Common myeloid progenitor, CD34-positive (primary cell): ENCODE measurements at regions not wholly inside any gene's neighbourhood (a gene's known extent, or its start where the extent isn't known, plus 50 kb on each side); places are given as distances from the start of the nearest gene placed in this dataset.

Source experiments
- CTCF ChIA-PET: fragments of 350-600 bp; sonication (Branson Sonifier 250); formaldehyde crosslinking; loops from one replicate; lab custom pipeline; 2021; ENCODE audit warnings: antibody characterized with exemption; lab: Charles Lee
- POLR2A ChIA-PET: fragments of 350-600 bp; sonication (Branson Sonifier 250); formaldehyde crosslinking; loops from one replicate; lab custom pipeline; 2021; ENCODE audit warnings: antibody characterized with exemption; lab: Charles Lee
- DNase-seq, 3 donors: peaks; one replicate each; pipeline versions ENCODE4 v3.0.0 to v3.0.0-alpha.2; 2013
- H3K27ac ChIP-seq, 2 experiments: 1 replicate in 1 of 2; 2 replicates in 1 of 2; pipeline ENCODE4 v1.7.0; 2013; ENCODE audit warnings: inconsistent platforms in 2 of 2, low read length in 2 of 2, mild to moderate bottlenecking in 2 of 2, low read depth in 1 of 2, moderate library complexity in 1 of 2; ENCODE audit not compliant: severe bottlenecking in 2 of 2, insufficient read depth in 1 of 2, poor library complexity in 1 of 2
- H3K27me3 ChIP-seq, 5 experiments: replicated peaks in 2 of 5; 1 replicate in 3 of 5; 2 replicates in 2 of 5; pipeline versions ENCODE4 v1.6.1 to v1.7.0; 2013; ENCODE audit warnings: low read length in 4 of 5, mild to moderate bottlenecking in 2 of 5, moderate library complexity in 2 of 5, inconsistent platforms in 1 of 5; ENCODE audit not compliant: insufficient read depth in 5 of 5, control insufficient read depth in 4 of 5
- H3K36me3 ChIP-seq, 4 experiments: 1 replicate in 2 of 4; 2 replicates in 2 of 4; pipeline versions ENCODE4 v1.6.1 to v1.7.0; 2013; ENCODE audit warnings: low read length in 3 of 4, control low read depth in 1 of 4, mild to moderate bottlenecking in 1 of 4; ENCODE audit not compliant: control insufficient read depth in 4 of 4, insufficient read depth in 4 of 4
- H3K4me1 ChIP-seq, 4 experiments: 1 replicate in 3 of 4; 2 replicates in 1 of 4; pipeline versions ENCODE4 v1.6.1 to v1.7.1; 2013; ENCODE audit warnings: low read length in 3 of 4, mild to moderate bottlenecking in 3 of 4, control low read depth in 1 of 4, inconsistent platforms in 1 of 4, moderate library complexity in 1 of 4; ENCODE audit not compliant: control insufficient read depth in 4 of 4, insufficient read depth in 4 of 4; ENCODE audit errors: control extremely low read depth in 1 of 4
- H3K4me3 ChIP-seq, 7 experiments: 1 replicate in 4 of 7; 2 replicates in 3 of 7; pipeline versions ENCODE4 v1.5.1 to v1.7.0; 2013; ENCODE audit warnings: mild to moderate bottlenecking in 7 of 7, low read length in 6 of 7, moderate library complexity in 6 of 7, inconsistent platforms in 2 of 7, low read depth in 2 of 7, control low read depth in 1 of 7; ENCODE audit not compliant: insufficient read depth in 4 of 7, control insufficient read depth in 1 of 7; ENCODE audit errors: extremely low read depth in 1 of 7
- H3K9me3 ChIP-seq, 5 experiments: 1 replicate in 4 of 5; 2 replicates in 1 of 5; pipeline versions ENCODE4 v1.6.1 to v1.7.1; 2013; ENCODE audit warnings: low read length in 4 of 5, mild to moderate bottlenecking in 2 of 5, inconsistent platforms in 1 of 5, low read depth in 1 of 5, moderate library complexity in 1 of 5; ENCODE audit not compliant: control insufficient read depth in 4 of 5, insufficient read depth in 2 of 5; ENCODE audit errors: control extremely low read depth in 1 of 5
- whole genome bisulfite sequencing: methylation state at CpG from one replicate; pipeline ENCODE4 v1.1.5; 2013; ENCODE audit not compliant: insufficient coverage; 5-methylcytosine and 5-hydroxymethylcytosine counted together

GRCh38 chr5:148932355-148932935 is 106.0 kb downstream of the ADRB2 start:
- 96% methylated on average over 3 of the region's 4 CpGs for WGBS
- POLR2A ChIA-PET = no interaction called here
- no peaks in the 10 kb centered on the region for H3K27me3 ChIP-seq
- CTCF ChIA-PET = interaction anchor here (1.5 kb wide), 1 partner anchor 19 kb away, joined by 6 read pairs; no protein-coding TSS in a partner anchor
- no peak overlapping the region for H3K27ac ChIP-seq
- H3K4me3 ChIP-seq = no peak overlapping the region
- DNase-seq = no peak
- H3K9me3 ChIP-seq = no peaks in the 10 kb centered on the region
- no peaks in the 10 kb centered on the region for H3K4me1 ChIP-seq
- no peaks in the 10 kb centered on the region for H3K36me3 ChIP-seq

- Histone ChIP-seq H3K27ac (no peak overlapping the region), H3K9me3 (no peaks in the 10 kb centered on the region), H3K27me3 (no peaks in the 10 kb centered on the region), H3K4me3 (no peak overlapping the region), H3K4me1 (no peaks in the 10 kb centered on the region), H3K36me3 (no peaks in the 10 kb centered on the region)
- ChIA-PET CTCF (interaction anchor here (1.5 kb wide), 1 partner anchor 17 kb away, joined by 6 read pairs; no protein-coding TSS in a partner anchor), POLR2A (no interaction called here)
- DNase-seq = no peak
- WGBS = no CpG with 5 or more reads among the region's 1 CpG
Observed at GRCh38 chr5:148933903-148934432, 107.6 kb downstream of the ADRB2 start.

GRCh38 chr5:148934895-148935400 is 108.5 kb downstream of the ADRB2 start:
- DNase-seq = no peak

GRCh38 chr5:148937239-148937638 is 110.8 kb downstream of the ADRB2 start:
- H3K9me3 ChIP-seq = no peaks in the 10 kb centered on the region
- no peak overlapping the region for H3K4me3 ChIP-seq
- no peaks in the 10 kb centered on the region for H3K36me3 ChIP-seq
- H3K27me3 ChIP-seq = no peaks in the 10 kb centered on the region
- WGBS = no CpG with 5 or more reads among the region's 1 CpG
- CTCF ChIA-PET = interaction anchor here (1.0 to 1.4 kb wide), 4 partner anchors 14 to 204 kb away, joined by 3 to 5 read pairs (median 3); no protein-coding TSS in a partner anchor
- POLR2A ChIA-PET = no interaction called here
- no peaks in the 10 kb centered on the region for H3K4me1 ChIP-seq
- no peak overlapping the region for H3K27ac ChIP-seq
- no peak for DNase-seq

More at GRCh38 chr5:148934895-148935400, 108.5 kb downstream of the ADRB2 start:
- 100% methylated on average over 2 of the region's 2 CpGs for WGBS
- no peaks in the 10 kb centered on the region for H3K36me3 ChIP-seq
- H3K4me1 ChIP-seq = no peaks in the 10 kb centered on the region
- POLR2A ChIA-PET = no interaction called here
- no peak overlapping the region for H3K4me3 ChIP-seq
- H3K9me3 ChIP-seq = no peaks in the 10 kb centered on the region
- no peak overlapping the region for H3K27ac ChIP-seq
- CTCF ChIA-PET = no interaction called here
- H3K27me3 ChIP-seq = no peaks in the 10 kb centered on the region

- Histone ChIP-seq H3K9me3 (no peaks in the 10 kb centered on the region), H3K4me1 (no peaks in the 10 kb centered on the region), H3K27ac (no peak overlapping the region), H3K36me3 (no peaks in the 10 kb centered on the region), H3K27me3 (no peaks in the 10 kb centered on the region), H3K4me3 (no peak overlapping the region)
- WGBS = 94% methylated on average over 3 of the region's 4 CpGs
- DNase-seq = no peak
- POLR2A ChIA-PET = no interaction called here
- CTCF ChIA-PET = interaction anchor here (1.1 kb wide), 1 partner anchor 205 kb away, joined by 3 read pairs; no protein-coding TSS in a partner anchor
Observed at GRCh38 chr5:148937830-148938521, 111.6 kb downstream of the ADRB2 start.

GRCh38 chr5:148938522-148938882 is 112.1 kb downstream of the ADRB2 start:
- no peaks in the 10 kb centered on the region for H3K9me3 ChIP-seq
- DNase-seq = no peak
- POLR2A ChIA-PET = no interaction called here
- no peaks in the 10 kb centered on the region for H3K27me3 ChIP-seq
- H3K4me1 ChIP-seq = no peaks in the 10 kb centered on the region
- H3K27ac ChIP-seq = no peak overlapping the region
- H3K4me3 ChIP-seq = no peak overlapping the region
- CTCF ChIA-PET = interaction anchor here (1.2 to 1.8 kb wide), 2 partner anchors 197 to 208 kb away, joined by 4 to 5 read pairs; no protein-coding TSS in a partner anchor
- 94% methylated on average over 3 of the region's 3 CpGs for WGBS
- H3K36me3 ChIP-seq = no peaks in the 10 kb centered on the region

GRCh38 chr5:148939676-148940075 is 113.3 kb downstream of the ADRB2 start:
- Histone ChIP-seq H3K27me3 (no peaks in the 10 kb centered on the region), H3K36me3 (no peaks in the 10 kb centered on the region), H3K4me1 (no peaks in the 10 kb centered on the region), H3K27ac (no peak overlapping the region), H3K9me3 (no peaks in the 10 kb centered on the region), H3K4me3 (no peak overlapping the region)
- ChIA-PET CTCF (interaction anchor here (1.0 to 1.8 kb wide), 5 partner anchors 10 to 209 kb away, joined by 3 to 5 read pairs (median 3); no protein-coding TSS in a partner anchor), POLR2A (no interaction called here)
- WGBS = 100% methylated on average over 1 of the region's 1 CpG
- DNase-seq = no peak
